Hepatocyte (in vitro differentiated cells): ENCODE measurements at regions not wholly inside any gene's neighbourhood (a gene's known extent, or its start where the extent isn't known, plus 50 kb on each side); places are given as distances from the start of the nearest gene placed in this dataset.

Experiments used
- DNase-seq: peaks from one replicate; pipeline ENCODE4 v3.0.0-alpha.2; 2016; ENCODE audit warnings: low spot score
- H2AFZ ChIP-seq: fragments of 200-600 bp; sonication (generic); 2 replicates; pipeline ENCODE4 v1.6.0; 2016; ENCODE audit warnings: antibody characterized with exemption, mild to moderate bottlenecking
- H3K27ac ChIP-seq: fragments of 200-600 bp; sonication (generic); 2 replicates; pipeline ENCODE4 v1.5.1; 2016; ENCODE audit warnings: mild to moderate bottlenecking
- H3K27me3 ChIP-seq: fragments of 200-600 bp; sonication (generic); 2 replicates; pipeline ENCODE4 v1.6.1; 2016
- H3K36me3 ChIP-seq: fragments of 200-600 bp; sonication (generic); replicated peaks from 2 replicates; pipeline ENCODE4 v1.5.1; 2016; ENCODE audit warnings: low read depth; ENCODE audit not compliant: insufficient read depth
- H3K4me1 ChIP-seq: fragments of 200-600 bp; sonication (generic); 2 replicates; pipeline ENCODE4 v1.5.1; 2016; ENCODE audit warnings: mild to moderate bottlenecking, moderate library complexity; ENCODE audit not compliant: insufficient read depth
- H3K4me2 ChIP-seq: fragments of 200-600 bp; sonication (generic); 2 replicates; pipeline ENCODE4 v1.6.0; 2016
- H3K4me3 ChIP-seq: fragments of 200-600 bp; sonication (generic); 2 replicates; pipeline ENCODE4 v1.5.1; 2016; ENCODE audit warnings: mild to moderate bottlenecking
- H3K79me2 ChIP-seq: fragments of 200-600 bp; sonication (generic); 2 replicates; pipeline ENCODE4 v1.6.0; 2017; ENCODE audit warnings: mild to moderate bottlenecking
- H3K9me2 ChIP-seq: fragments of 200-600 bp; sonication (generic); replicated peaks from 2 replicates; pipeline ENCODE4 v1.6.0; 2017; ENCODE audit warnings: mild to moderate bottlenecking; ENCODE audit not compliant: insufficient read depth
- H3K9me3 ChIP-seq: fragments of 200-600 bp; sonication (generic); 2 replicates; pipeline ENCODE4 v1.5.1; 2016; ENCODE audit warnings: low read depth, mild to moderate bottlenecking
- H4K20me1 ChIP-seq: fragments of 200-600 bp; sonication (generic); 2 replicates; pipeline ENCODE4 v1.6.0; 2016; ENCODE audit warnings: mild to moderate bottlenecking; ENCODE audit not compliant: insufficient read depth, poor library complexity, severe bottlenecking
- EZH2 ChIP-seq: fragments of 200-600 bp; sonication (generic); IDR thresholded peaks from 2 replicates; pipeline ENCODE4 v1.6.1; 2016; ENCODE audit warnings: antibody characterized with exemption, mild to moderate bottlenecking, borderline replicate concordance
- EZH2phosphoT487 ChIP-seq: fragments of 200-600 bp; sonication (generic); IDR thresholded peaks from one replicate; pipeline ENCODE4 v1.6.1; 2018; ENCODE audit warnings: antibody characterized with exemption, mild to moderate bottlenecking, low read depth, moderate library complexity; ENCODE audit not compliant: unreplicated experiment, severe bottlenecking
- WGBS: methylation state at CpG from one replicate; pipeline ENCODE4 v1.1.6; 2016; ENCODE audit warnings: low lambda C conversion rate; ENCODE audit errors: missing lambda C conversion rate; 5-methylcytosine and 5-hydroxymethylcytosine counted together
- TF ChIP-seq, protein P1 (sequence below): fragments of 200-600 bp; sonication (generic); IDR thresholded peaks from 2 replicates; pipeline ENCODE4 v1.5.1; 2016; ENCODE audit warnings: antibody characterized with exemption, mild to moderate bottlenecking; ENCODE audit not compliant: poor library complexity

- Histone ChIP-seq H3K9me3 (no peaks in the 10 kb centered on the region), H3K27me3 (no peaks in the 10 kb centered on the region)
These were observed 106.7 kb downstream of the UNC5CL start for GRCh38 chr6:40932366-40932765.

DNA sequence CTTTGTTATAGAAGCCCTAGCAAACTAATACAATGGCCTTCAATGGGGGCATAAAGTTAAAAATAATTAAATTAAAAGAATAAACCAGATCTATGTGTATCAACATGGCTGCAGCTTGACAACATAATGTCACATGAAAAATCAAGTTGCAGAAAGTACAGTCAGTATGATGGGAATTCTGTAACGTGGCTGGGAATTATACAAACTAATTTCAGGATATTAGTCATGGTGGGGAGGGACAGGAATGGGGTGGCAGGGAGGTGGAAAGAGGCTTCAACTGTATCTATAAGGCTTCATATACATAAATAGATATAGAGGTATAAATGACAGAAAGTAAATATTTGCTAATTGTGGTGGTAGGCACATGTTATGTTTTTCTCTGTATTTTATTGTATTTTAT, 107.1 kb downstream of the UNC5CL start:
- TF ChIP-seq EZH2phosphoT487, result no peak
- TF ChIP-seq, protein P1, sequence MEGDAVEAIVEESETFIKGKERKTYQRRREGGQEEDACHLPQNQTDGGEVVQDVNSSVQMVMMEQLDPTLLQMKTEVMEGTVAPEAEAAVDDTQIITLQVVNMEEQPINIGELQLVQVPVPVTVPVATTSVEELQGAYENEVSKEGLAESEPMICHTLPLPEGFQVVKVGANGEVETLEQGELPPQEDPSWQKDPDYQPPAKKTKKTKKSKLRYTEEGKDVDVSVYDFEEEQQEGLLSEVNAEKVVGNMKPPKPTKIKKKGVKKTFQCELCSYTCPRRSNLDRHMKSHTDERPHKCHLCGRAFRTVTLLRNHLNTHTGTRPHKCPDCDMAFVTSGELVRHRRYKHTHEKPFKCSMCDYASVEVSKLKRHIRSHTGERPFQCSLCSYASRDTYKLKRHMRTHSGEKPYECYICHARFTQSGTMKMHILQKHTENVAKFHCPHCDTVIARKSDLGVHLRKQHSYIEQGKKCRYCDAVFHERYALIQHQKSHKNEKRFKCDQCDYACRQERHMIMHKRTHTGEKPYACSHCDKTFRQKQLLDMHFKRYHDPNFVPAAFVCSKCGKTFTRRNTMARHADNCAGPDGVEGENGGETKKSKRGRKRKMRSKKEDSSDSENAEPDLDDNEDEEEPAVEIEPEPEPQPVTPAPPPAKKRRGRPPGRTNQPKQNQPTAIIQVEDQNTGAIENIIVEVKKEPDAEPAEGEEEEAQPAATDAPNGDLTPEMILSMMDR, result no peak
- Histone ChIP-seq H3K36me3 (no peaks in the 10 kb centered on the region), H3K4me1 (no peaks in the 10 kb centered on the region), H3K27me3 (no peaks in the 10 kb centered on the region), H2AFZ (no peak overlapping the region), H3K9me3 (no peaks in the 10 kb centered on the region), H3K27ac (no peak overlapping the region), H3K79me2 (no peaks in the 10 kb centered on the region), H3K4me3 (no peak overlapping the region), H4K20me1 (no peaks in the 10 kb centered on the region), H3K9me2 (no peaks in the 10 kb centered on the region), H3K4me2 (no peak overlapping the region)
- 63% methylated on average over 1 of the region's 1 CpG for WGBS
- DNase-seq, result no peak

More at GRCh38 chr6:40932366-40932765, 106.7 kb downstream of the UNC5CL start:
- H3K79me2 ChIP-seq, result no peaks in the 10 kb centered on the region
- no peaks in the 10 kb centered on the region for H3K36me3 ChIP-seq
- H3K4me2 ChIP-seq, result no peak overlapping the region
- no peaks in the 10 kb centered on the region for H3K4me1 ChIP-seq
- H3K9me2 ChIP-seq, result no peaks in the 10 kb centered on the region
- no peak for TF ChIP-seq EZH2
- TF ChIP-seq, protein P1, result no peak
- no peak for TF ChIP-seq EZH2phosphoT487
- H2AFZ ChIP-seq, result no peak overlapping the region
- WGBS, result 79% methylated on average over 2 of the region's 2 CpGs
- H3K27ac ChIP-seq, result no peak overlapping the region
- H4K20me1 ChIP-seq, result no peaks in the 10 kb centered on the region
- H3K4me3 ChIP-seq, result no peak overlapping the region
- no peak for DNase-seq

DNA sequence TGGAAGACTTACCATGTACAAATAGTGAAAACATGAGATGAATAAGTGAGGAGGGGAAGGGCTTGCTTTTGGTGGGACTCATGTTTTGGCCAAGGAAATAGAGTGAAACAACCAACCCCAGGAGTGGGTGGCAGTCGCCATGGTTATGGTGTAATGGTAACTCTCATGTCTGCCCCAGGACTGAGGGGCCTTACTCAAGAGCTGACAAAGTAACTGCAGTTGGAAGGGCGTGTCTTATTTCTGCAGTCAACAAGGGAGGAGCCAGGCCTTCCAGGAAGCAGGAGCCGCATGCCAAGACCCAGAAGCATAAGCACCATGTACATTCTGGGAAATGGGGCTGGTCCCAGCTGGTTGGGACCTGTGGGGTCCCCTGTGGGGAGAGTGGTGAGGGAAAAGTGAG, 108.5 kb downstream of the UNC5CL start:
- Histone ChIP-seq H3K27ac (peak overlapping the region; percentile 54), H3K4me1 (no peaks in the 10 kb centered on the region), H4K20me1 (no peaks in the 10 kb centered on the region), H3K4me3 (no peak overlapping the region), H3K9me3 (no peaks in the 10 kb centered on the region), H3K4me2 (no peak overlapping the region), H3K36me3 (no peaks in the 10 kb centered on the region), H3K27me3 (no peaks in the 10 kb centered on the region), H3K9me2 (no peaks in the 10 kb centered on the region), H2AFZ (no peak overlapping the region), H3K79me2 (no peaks in the 10 kb centered on the region)
- peak; percentile 63 for DNase-seq
- 79% methylated on average over 3 of the region's 3 CpGs for WGBS
- TF ChIP-seq, protein P1, result no peak
- TF ChIP-seq EZH2phosphoT487 (no peak), EZH2 (no peak)

DNA sequence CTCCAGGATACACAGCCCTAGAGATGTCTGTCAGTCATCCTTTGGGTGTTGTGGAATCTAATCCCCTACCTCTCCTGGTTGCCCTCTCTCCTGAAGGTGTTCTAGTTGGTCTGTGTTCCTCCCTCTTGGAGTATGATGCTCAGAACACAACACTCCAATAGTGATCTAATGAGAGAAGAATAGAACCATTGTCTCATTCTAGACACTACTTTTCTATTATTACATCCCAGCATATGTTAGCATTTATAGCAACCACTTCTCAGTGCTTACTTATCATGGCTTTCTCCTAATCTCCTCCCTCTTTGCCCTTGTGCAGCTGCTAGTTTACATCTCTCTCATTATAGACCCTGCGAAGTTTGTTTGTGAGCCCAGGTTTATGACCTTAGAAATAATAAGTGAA, 109.0 kb downstream of the UNC5CL start:
- TF ChIP-seq, protein P1, result no peak
- TF ChIP-seq EZH2 (no peak), EZH2phosphoT487 (no peak)
- 75% methylated on average over 1 of the region's 1 CpG for whole genome bisulfite sequencing
- Histone ChIP-seq H4K20me1 (no peaks in the 10 kb centered on the region), H3K79me2 (no peaks in the 10 kb centered on the region), H3K27ac (peak overlapping the region; percentile 26), H3K4me2 (no peak overlapping the region), H3K36me3 (no peaks in the 10 kb centered on the region), H3K27me3 (no peaks in the 10 kb centered on the region), H3K4me1 (no peaks in the 10 kb centered on the region), H2AFZ (no peak overlapping the region), H3K4me3 (no peak overlapping the region), H3K9me3 (no peaks in the 10 kb centered on the region), H3K9me2 (no peaks in the 10 kb centered on the region)
- DNase-seq, result no peak
